ENCODE measurements at regions not wholly inside any gene's neighbourhood (a gene's known extent, or its start where the extent isn't known, plus 50 kb on each side); places are given as distances from the start of the nearest gene placed in this dataset.

GRCh38 chr3:1469687-1470086 lies 376.9 kb downstream of the CNTN6 start:
- H3K4me3 Mint-ChIP-seq (ENCODE audit: unreplicated experiment): no peak overlapping the region
- DNase-seq (ENCODE audit: low spot score): no peak
- no peaks in the 10 kb centered on the region for H3K36me3 Mint-ChIP-seq (ENCODE audit: low read depth)
- H3K4me1 Mint-ChIP-seq (ENCODE audit: low read depth): no peaks in the 10 kb centered on the region
- H3K27ac Mint-ChIP-seq (ENCODE audit: unreplicated experiment): no peak overlapping the region
- H3K27me3 Mint-ChIP-seq (ENCODE audit: low read depth): no peaks in the 10 kb centered on the region
- H3K9me3 Mint-ChIP-seq (ENCODE audit: low read depth): peaks cover 2% of the 10 kb centered on the region
- TF ChIP-seq CTCF (IDR thresholded peaks at IDR 0.05): no peak

GRCh38 chr3:1477669-1478068 lies 384.8 kb downstream of the CNTN6 start:
- Mint-ChIP-seq H3K36me3 (ENCODE audit: low read depth) (peaks cover 5% of the 10 kb centered on the region), H3K4me1 (ENCODE audit: low read depth) (no peaks in the 10 kb centered on the region), H3K27ac (ENCODE audit: unreplicated experiment) (no peak overlapping the region), H3K4me3 (ENCODE audit: unreplicated experiment) (no peak overlapping the region), H3K27me3 (ENCODE audit: low read depth) (no peaks in the 10 kb centered on the region), H3K9me3 (ENCODE audit: low read depth) (peaks cover 11% of the 10 kb centered on the region)
- TF ChIP-seq CTCF (IDR thresholded peaks at IDR 0.05): no peak
- no peak for DNase-seq (ENCODE audit: low spot score)

GRCh38 chr3:1495466-1495865 lies 402.6 kb downstream of the CNTN6 start:
- DNase-seq (ENCODE audit: low spot score): no peak
- Mint-ChIP-seq H3K4me1 (ENCODE audit: low read depth) (peaks cover under 1% of the 10 kb centered on the region), H3K9me3 (ENCODE audit: low read depth) (peaks cover 5% of the 10 kb centered on the region), H3K36me3 (ENCODE audit: low read depth) (no peaks in the 10 kb centered on the region), H3K27me3 (ENCODE audit: low read depth) (peaks cover 2% of the 10 kb centered on the region), H3K4me3 (ENCODE audit: unreplicated experiment) (no peak overlapping the region), H3K27ac (ENCODE audit: unreplicated experiment) (no peak overlapping the region)
- no peak for TF ChIP-seq CTCF (IDR thresholded peaks at IDR 0.05)

GRCh38 chr3:1499694-1500093 lies 406.9 kb downstream of the CNTN6 start:
- H3K27ac Mint-ChIP-seq (ENCODE audit: unreplicated experiment): no peak overlapping the region
- H3K9me3 Mint-ChIP-seq (ENCODE audit: low read depth): peaks cover 11% of the 10 kb centered on the region
- no peaks in the 10 kb centered on the region for H3K36me3 Mint-ChIP-seq (ENCODE audit: low read depth)
- H3K4me1 Mint-ChIP-seq (ENCODE audit: low read depth): peaks cover 12% of the 10 kb centered on the region
- no peak overlapping the region for H3K4me3 Mint-ChIP-seq (ENCODE audit: unreplicated experiment)
- no peak for TF ChIP-seq CTCF (IDR thresholded peaks at IDR 0.05)
- peaks cover 2% of the 10 kb centered on the region for H3K27me3 Mint-ChIP-seq (ENCODE audit: low read depth)
- DNase-seq (ENCODE audit: low spot score): no peak

GRCh38 chr3:1501406-1502115 lies 408.7 kb downstream of the CNTN6 start:
- Mint-ChIP-seq H3K4me3 (ENCODE audit: unreplicated experiment) (no peak overlapping the region), H3K9me3 (ENCODE audit: low read depth) (peaks cover 11% of the 10 kb centered on the region), H3K27me3 (ENCODE audit: low read depth) (no peaks in the 10 kb centered on the region), H3K27ac (ENCODE audit: unreplicated experiment) (no peak overlapping the region), H3K4me1 (ENCODE audit: low read depth) (peaks cover 12% of the 10 kb centered on the region), H3K36me3 (ENCODE audit: low read depth) (no peaks in the 10 kb centered on the region)
- TF ChIP-seq CTCF (IDR thresholded peaks at IDR 0.05): no peak
- DNase-seq (ENCODE audit: low spot score): no peak
